ENCODE measurements at regions not wholly inside any gene's neighbourhood (a gene's known extent, or its start where the extent isn't known, plus 50 kb on each side); places are given as distances from the start of the nearest gene placed in this dataset.
"Not testable (repeated sequence)": the region's sequence is repeated elsewhere in the genome, so short reads cannot be mapped to it uniquely, and the experiment has no call there.

GRCh38 chr1:96865731-96866685, 144.4 kb downstream of the PTBP2 start:
- DNase-seq: no peak

- no peak for DNase-seq
Observed at GRCh38 chr1:96872757-96873156, 151.2 kb downstream of the PTBP2 start.

- DNase-seq: no peak
Observed at GRCh38 chr1:96878640-96879039, 157.1 kb downstream of the PTBP2 start.

GRCh38 chr1:96880626-96881025, 159.0 kb downstream of the PTBP2 start:
- no peak for DNase-seq

- DNase-seq: no peak
Observed at GRCh38 chr1:96882096-96882495, 160.5 kb downstream of the PTBP2 start.

GRCh38 chr1:96886474-96886873, 164.9 kb downstream of the PTBP2 start:
- no peak for DNase-seq

- no peak for DNase-seq
Observed at GRCh38 chr1:96887501-96887900, 165.9 kb downstream of the PTBP2 start.

GRCh38 chr1:96901783-96902363, 180.3 kb downstream of the PTBP2 start:
- no peak for DNase-seq

GRCh38 chr1:96912248-96912647, 190.7 kb downstream of the PTBP2 start:
- DNase-seq: no peak

- not testable (repeated sequence) for DNase-seq
Observed at GRCh38 chr1:96915701-96916100, 194.1 kb downstream of the PTBP2 start.

GRCh38 chr1:96918406-96918805, 196.8 kb downstream of the PTBP2 start:
- no peak for DNase-seq

- DNase-seq: no peak
Observed at GRCh38 chr1:96922181-96922580, 200.6 kb downstream of the PTBP2 start.

GRCh38 chr1:96923753-96924152, 202.2 kb downstream of the PTBP2 start:
- DNase-seq: no peak

GRCh38 chr1:96926176-96926575, 204.6 kb downstream of the PTBP2 start:
- DNase-seq: no peak

GRCh38 chr1:96927125-96927524, 205.5 kb downstream of the PTBP2 start:
- no peak for DNase-seq

- DNase-seq: no peak
Observed at GRCh38 chr1:96931136-96931535, 209.6 kb downstream of the PTBP2 start.

- DNase-seq: peak; percentile 5 to 16
Observed at GRCh38 chr1:96934282-96934681, 212.7 kb downstream of the PTBP2 start.

- DNase-seq: peak in 1 of 2 experiments; percentile 32
Observed at GRCh38 chr1:96944432-96945092, 223.0 kb downstream of the PTBP2 start.

- DNase-seq: peak; percentile 91
Observed at GRCh38 chr1:96945509-96946084, 224.0 kb downstream of the PTBP2 start.

GRCh38 chr1:96955307-96956012, 233.9 kb downstream of the PTBP2 start:
- no peak for DNase-seq

GRCh38 chr1:96962216-96962615, 240.6 kb downstream of the PTBP2 start:
- DNase-seq: no peak

- DNase-seq: no peak
Observed at GRCh38 chr1:96962751-96963211, 241.2 kb downstream of the PTBP2 start.

- no peak for DNase-seq
Observed at GRCh38 chr1:96964761-96965160, 243.2 kb downstream of the PTBP2 start.

Data from NCI-H526 (cell line).